Pancreas (tissue), 10 donors: ENCODE measurements at regions not wholly inside any gene's neighbourhood (a gene's known extent, or its start where the extent isn't known, plus 50 kb on each side); places are given as distances from the start of the nearest gene placed in this dataset.
A peak's percentile ranks its signal among the peaks of the same experiment; 100 is the strongest.

Experiments
- ATAC-seq, 4 donors: fragments of 200-7000 bp; cut with Tn5 transposase; one replicate each; pipeline versions ENCODE4 v1.8.0 to v1.9.1; 2020; ENCODE audit warnings: mild to moderate bottlenecking in 4 of 4, moderate library complexity in 4 of 4
- DNase-seq, 6 donors: peaks; one replicate each; pipeline ENCODE4 v3.0.0-alpha.2; 2020
- FAIRE-seq: peaks from 2 replicates; lab custom pipeline; 2012; peaks lifted over from hg19 to GRCh38; lab: Jason Lieb, UNC
- H3K27ac ChIP-seq, 4 donors: fragments of 200-600 bp; sonication (generic); 1 replicate in 3 of 4; 2 replicates in 1 of 4; pipeline versions ENCODE4 v1.5.0 to v1.8.0; 2020
- H3K27me3 ChIP-seq, 4 donors: fragments of 200-600 bp; one replicate each; pipeline ENCODE4 v1.8.0; 2021
- H3K36me3 ChIP-seq, 3 donors: fragments of 200-600 bp; sonication (generic) in 1 of 3; one replicate each; pipeline versions ENCODE4 v1.5.0 to v1.8.0; 2020 to 2021
- H3K4me1 ChIP-seq, 3 donors: fragments of 200-600 bp; one replicate each; pipeline ENCODE4 v1.8.0; 2021
- H3K4me3 ChIP-seq, 4 donors: fragments of 200-600 bp; sonication (generic) in 2 of 4; one replicate each; pipeline versions ENCODE4 v1.5.0 to v1.8.0; 2020 to 2021
- H3K9me3 ChIP-seq, 4 donors: fragments of 200-600 bp; one replicate each; pipeline ENCODE4 v1.8.0; 2021
- whole genome bisulfite sequencing, 2 donors: extraction: QIAGEN DNeasy Blood & Tissue Kit; methylation state at CpG; one replicate each; pipeline ENCODE4 v1.1.7; 2013; 5-methylcytosine and 5-hydroxymethylcytosine counted together
- intact Hi-C, 3 donors: fragments of 100-400 bp; cut with DNase I; formaldehyde crosslinking; loops; one replicate each; pipeline versions ENCODE4 v1.11.1 to v1.14.2; 2022
- TF ChIP-seq, protein P1 (sequence below), 4 donors: fragments of 200-600 bp; sonication (generic) in 3 of 4; IDR thresholded peaks; one replicate each; pipeline versions ENCODE4 v1.5.0 to v1.8.0; 2021; ENCODE audit warnings: antibody characterized with exemption in 4 of 4
- donor health status: healthy with polysubstance abuse.
- donor health status: DM: no; HTN: no; CAD: no; lungs with moderate emphysema.
- donor health status: DM: no; HTN: no; CAD: no.
- donor health status: control.
- donor health status: control.
- donor health status: Bipolar disorder and iron deficiency.
- donor health status: DM: yes; HTN: yes; CAD: no.
- donor health status: DM: no; HTN: no; CAD: no.
- donor health status: DM: no; HTN: no; CAD: no.
- donor health status: DM: yes; HTN: yes; CAD: no.

DNA sequence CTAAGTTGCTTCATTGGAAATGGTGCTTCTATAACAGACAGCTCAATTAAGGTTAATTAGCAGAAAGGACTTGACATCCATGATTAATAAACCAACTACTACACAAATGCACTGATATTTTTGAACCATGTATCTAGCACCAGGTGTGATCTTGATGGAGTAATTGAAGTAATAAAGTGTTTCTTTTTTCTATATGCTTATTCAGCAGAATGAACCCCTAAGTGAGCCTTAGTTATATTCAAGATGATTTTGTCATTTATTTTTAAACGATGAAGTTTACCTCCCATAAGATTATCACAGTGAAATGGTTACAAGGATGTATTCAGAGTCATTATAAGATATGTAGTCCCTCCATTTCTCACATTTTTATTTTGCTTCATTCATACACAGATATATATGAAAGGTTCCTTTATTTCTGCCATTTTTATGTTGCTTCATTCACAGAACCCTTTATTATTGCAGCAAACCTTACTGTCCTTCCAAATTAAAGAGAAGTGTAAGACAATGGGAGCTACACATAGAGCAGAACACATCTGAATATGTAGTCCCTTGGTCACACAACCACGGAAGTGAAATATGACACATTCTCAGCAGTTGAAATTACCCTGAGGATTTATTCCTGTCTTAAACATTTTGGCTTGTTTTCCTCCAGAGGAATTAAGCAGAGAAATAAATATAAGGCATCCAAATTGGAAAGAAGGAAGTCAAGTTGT, 295.0 kb downstream of the RAP2B start:
- no peaks in the 10 kb centered on the region for H3K27me3 ChIP-seq
- intact Hi-C loops: no loop called here
- H3K36me3 ChIP-seq: no peaks in the 10 kb centered on the region
- no peak for ATAC-seq
- H3K4me1 ChIP-seq: no peaks in the 10 kb centered on the region
- no peak for DNase-seq
- WGBS, 2 donors: 37 to 39% methylated on average over 2 of the region's 2 CpGs
- H3K4me3 ChIP-seq: no peak overlapping the region
- TF ChIP-seq, protein P1, sequence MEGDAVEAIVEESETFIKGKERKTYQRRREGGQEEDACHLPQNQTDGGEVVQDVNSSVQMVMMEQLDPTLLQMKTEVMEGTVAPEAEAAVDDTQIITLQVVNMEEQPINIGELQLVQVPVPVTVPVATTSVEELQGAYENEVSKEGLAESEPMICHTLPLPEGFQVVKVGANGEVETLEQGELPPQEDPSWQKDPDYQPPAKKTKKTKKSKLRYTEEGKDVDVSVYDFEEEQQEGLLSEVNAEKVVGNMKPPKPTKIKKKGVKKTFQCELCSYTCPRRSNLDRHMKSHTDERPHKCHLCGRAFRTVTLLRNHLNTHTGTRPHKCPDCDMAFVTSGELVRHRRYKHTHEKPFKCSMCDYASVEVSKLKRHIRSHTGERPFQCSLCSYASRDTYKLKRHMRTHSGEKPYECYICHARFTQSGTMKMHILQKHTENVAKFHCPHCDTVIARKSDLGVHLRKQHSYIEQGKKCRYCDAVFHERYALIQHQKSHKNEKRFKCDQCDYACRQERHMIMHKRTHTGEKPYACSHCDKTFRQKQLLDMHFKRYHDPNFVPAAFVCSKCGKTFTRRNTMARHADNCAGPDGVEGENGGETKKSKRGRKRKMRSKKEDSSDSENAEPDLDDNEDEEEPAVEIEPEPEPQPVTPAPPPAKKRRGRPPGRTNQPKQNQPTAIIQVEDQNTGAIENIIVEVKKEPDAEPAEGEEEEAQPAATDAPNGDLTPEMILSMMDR (IDR thresholded peaks at IDR 0.05): no peak
- H3K27ac ChIP-seq: no peak overlapping the region
- no peak for FAIRE-seq
- H3K9me3 ChIP-seq: peaks cover 0 to 3% (median 0%) of the 10 kb centered on the region in 4 donors

DNA sequence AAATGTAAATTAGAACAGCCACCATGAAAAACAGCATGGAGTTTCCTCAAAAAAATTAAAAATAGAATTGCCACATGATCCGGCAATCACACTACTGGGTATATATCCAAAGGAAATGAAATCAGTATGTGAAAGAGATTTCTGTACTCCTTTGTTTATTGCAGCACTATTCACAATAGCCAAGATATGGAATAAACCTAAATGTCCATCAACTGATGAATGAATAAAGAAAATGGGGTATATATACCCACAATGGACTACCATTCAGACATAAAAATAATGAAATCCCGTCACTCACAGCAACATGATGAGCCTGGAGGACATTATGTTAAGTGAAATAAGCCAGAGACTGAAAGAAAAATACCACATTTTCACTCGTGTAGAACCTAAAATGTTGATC, 296.9 kb downstream of the RAP2B start:
- Histone ChIP-seq H3K9me3 (peaks cover 0 to 1% (median 0%) of the 10 kb centered on the region in 4 donors), H3K4me1 (no peaks in the 10 kb centered on the region), H3K4me3 (no peak overlapping the region), H3K27ac (no peak overlapping the region), H3K36me3 (no peaks in the 10 kb centered on the region), H3K27me3 (no peaks in the 10 kb centered on the region)
- intact Hi-C loops: no loop called here
- ATAC-seq: no peak
- TF ChIP-seq, protein P1 (IDR thresholded peaks at IDR 0.05): no peak
- DNase-seq: no peak
- no peak for FAIRE-seq
- 35 to 64% methylated on average over 3 of the region's 3 CpGs for WGBS, 2 donors

DNA sequence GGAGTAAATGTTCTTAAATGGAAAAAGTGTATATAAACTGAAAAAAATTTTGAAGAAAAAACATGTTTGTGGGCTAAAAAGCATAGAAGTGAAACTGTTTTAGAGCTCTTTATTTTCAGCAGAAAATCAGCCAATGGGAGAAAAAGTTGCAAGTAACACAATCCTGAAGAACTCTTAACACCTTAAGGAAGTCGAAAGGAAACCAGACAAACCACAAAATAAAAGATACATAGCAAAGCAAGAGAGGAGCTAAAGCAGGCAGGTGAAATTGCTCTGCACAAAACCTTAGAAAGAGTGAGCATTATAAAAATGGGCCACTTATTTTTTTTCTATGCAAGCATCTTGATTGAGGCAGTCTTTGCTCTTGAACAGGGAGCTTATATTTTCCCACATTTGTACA, 300.5 kb downstream of the RAP2B start:
- Histone ChIP-seq H3K4me1 (no peaks in the 10 kb centered on the region), H3K36me3 (no peaks in the 10 kb centered on the region), H3K27ac (no peak overlapping the region), H3K27me3 (no peaks in the 10 kb centered on the region), H3K9me3 (no peaks in the 10 kb centered on the region), H3K4me3 (no peak overlapping the region)
- TF ChIP-seq, protein P1 (IDR thresholded peaks at IDR 0.05): no peak
- DNase-seq: no peak
- FAIRE-seq: no peak
- intact Hi-C loops: no loop called here
- no peak for ATAC-seq
- 49 to 53% methylated on average over 1 of the region's 1 CpG for WGBS, 2 donors

DNA sequence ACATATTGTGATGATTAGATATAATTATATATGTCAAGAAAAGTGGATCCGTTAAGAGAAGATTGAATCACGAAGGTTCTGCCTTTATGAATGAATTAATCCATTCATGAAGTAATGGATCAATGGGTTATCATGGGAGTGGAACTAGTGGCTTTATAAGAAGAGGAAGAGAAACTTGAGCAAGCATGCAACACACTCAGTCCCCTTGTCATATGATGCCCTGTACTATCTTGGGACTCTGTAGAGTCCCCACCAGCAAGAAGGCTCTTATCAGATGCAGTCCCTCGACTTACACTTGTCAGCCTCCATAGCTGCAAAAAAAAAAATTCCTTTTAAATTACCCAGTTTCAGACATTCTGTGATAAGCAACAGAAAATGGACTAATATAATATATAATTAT, 301.9 kb downstream of the RAP2B start:
- no peak overlapping the region for H3K27ac ChIP-seq
- TF ChIP-seq, protein P1 (IDR thresholded peaks at IDR 0.05): no peak
- H3K4me3 ChIP-seq: no peak overlapping the region
- intact Hi-C loops: no loop called here
- whole genome bisulfite sequencing, 2 donors: 48 to 62% methylated on average over 3 of the region's 3 CpGs
- no peaks in the 10 kb centered on the region for H3K9me3 ChIP-seq
- FAIRE-seq: no peak
- H3K36me3 ChIP-seq: no peaks in the 10 kb centered on the region
- peak in 1 of 4 donors; percentile 41 for ATAC-seq
- no peaks in the 10 kb centered on the region for H3K4me1 ChIP-seq
- DNase-seq: no peak
- no peaks in the 10 kb centered on the region for H3K27me3 ChIP-seq

DNA sequence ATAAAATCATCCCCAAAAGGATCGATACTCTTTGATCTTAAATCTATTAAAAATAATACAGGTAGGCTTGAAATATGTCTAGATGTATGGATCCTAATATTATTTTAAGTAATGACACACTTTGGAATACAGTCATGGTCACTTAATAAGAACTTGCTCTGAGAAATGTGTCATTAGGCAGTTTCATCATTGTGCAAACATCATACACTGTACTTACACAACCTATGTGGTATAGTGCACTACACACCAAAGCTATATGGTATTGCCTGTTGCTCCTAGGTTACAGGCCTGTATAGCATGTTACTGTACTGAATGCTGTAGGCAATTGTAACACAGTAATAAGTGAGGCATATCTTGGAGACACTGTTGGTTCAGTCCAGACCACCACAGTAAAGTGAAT, 307.1 kb downstream of the RAP2B start:
- H3K9me3 ChIP-seq: no peaks in the 10 kb centered on the region
- FAIRE-seq: no peak
- H3K4me3 ChIP-seq: no peak overlapping the region
- H3K27ac ChIP-seq: no peak overlapping the region
- intact Hi-C loops: no loop called here
- no peaks in the 10 kb centered on the region for H3K4me1 ChIP-seq
- ATAC-seq: no peak
- H3K27me3 ChIP-seq: no peaks in the 10 kb centered on the region
- WGBS, 2 donors: 84 to 88% methylated on average over 1 of the region's 1 CpG
- no peak for DNase-seq
- TF ChIP-seq, protein P1 (IDR thresholded peaks at IDR 0.05): no peak
- no peaks in the 10 kb centered on the region for H3K36me3 ChIP-seq
